ENCODE measurements at regions not wholly inside any gene's neighbourhood (a gene's known extent, or its start where the extent isn't known, plus 50 kb on each side); places are given as distances from the start of the nearest gene placed in this dataset.

DNA sequence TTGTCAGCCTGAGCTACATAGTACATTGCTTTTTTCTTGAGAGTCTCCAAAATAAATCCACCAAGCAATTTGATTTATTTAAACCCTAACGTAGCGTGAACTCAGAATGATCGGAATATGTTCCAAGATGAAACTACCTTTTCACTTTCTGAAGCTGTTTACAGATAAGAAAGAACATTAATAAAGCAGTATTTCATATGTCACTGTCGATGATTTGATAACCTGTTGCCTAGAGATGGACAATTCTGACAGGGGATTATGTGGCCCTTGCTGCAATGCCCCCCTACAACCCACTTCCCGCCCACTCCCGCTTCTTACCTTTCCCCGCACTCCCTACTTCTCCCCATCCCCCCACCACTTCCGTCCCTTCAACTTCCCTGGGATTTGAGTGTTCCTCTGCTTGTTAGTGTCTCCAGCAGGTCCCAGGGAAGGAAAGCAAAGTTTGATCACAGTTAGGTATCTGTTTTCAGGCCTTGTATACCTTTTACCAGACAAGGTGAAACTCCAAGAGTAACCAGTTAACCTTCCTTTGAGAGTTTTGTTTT is 229.2 kb upstream of the HMGA2 start:
- in situ Hi-C loops (cut with MboI): no loop called here
- Histone ChIP-seq H3K36me3 (ENCODE audit: control insufficient read depth, insufficient read depth, low read length) (no peaks in the 10 kb centered on the region), H3K27ac (ENCODE audit: extremely low read depth, low read depth, low read length) (no peak overlapping the region), H3K9ac (ENCODE audit: insufficient read depth in 1 of 2, low read depth in 2 of 2, low read length in 2 of 2) (no peak overlapping the region), H3K4me3 (no peak overlapping the region), H3K4me1 (replicated peaks in 1 of 2; ENCODE audit: control insufficient read depth in 2 of 2, insufficient read depth in 2 of 2, low read length in 2 of 2) (peaks cover 0 to 7% of the 10 kb centered on the region in 2 experiments; a peak in 1 of 5 replicates), H3K9me3 (replicated peaks; ENCODE audit: control insufficient read depth, insufficient read depth, low read depth, low read length) (no peaks in the 10 kb centered on the region), H3K4me2 (ENCODE audit: insufficient read depth, low read length) (no peak overlapping the region), H4K20me1 (replicated peaks; ENCODE audit: control insufficient read depth, insufficient read depth, low read length) (no peaks in the 10 kb centered on the region), H3K79me2 (ENCODE audit: control insufficient read depth, insufficient read depth, low read length) (no peaks in the 10 kb centered on the region), H3K27me3 (ENCODE audit: control insufficient read depth in 2 of 2, insufficient read depth in 2 of 2, low read length in 2 of 2) (no peaks in the 10 kb centered on the region), H3K9me1 (ENCODE audit: control insufficient read depth, insufficient read depth, low read length) (no peaks in the 10 kb centered on the region), H2AFZ (ENCODE audit: low read depth, low read length) (no peak overlapping the region)
- DNase-seq (ENCODE audit: extremely low read depth in 1 of 4, low spot score in 3 of 4): no peak
- POLR2A ChIA-PET: no interaction called here
- peak; percentile 11 for FAIRE-seq
- 13% methylated on average over 8 of the region's 8 CpGs for WGBS (ENCODE audit: insufficient coverage, low coverage, missing lambda C conversion rate)
- no peak for ATAC-seq
- TF ChIP-seq ZKSCAN8 (CRISPR knock-in tag; IDR thresholded peaks at IDR 0.05) (no peak), EGR1 (conservative IDR thresholded peaks at IDR 0.05) (0 out of 2 replicates have a peak, but pooled peaks have one; percentile 7), ZNF347 (CRISPR knock-in tag; IDR thresholded peaks at IDR 0.05; ENCODE audit: low read depth) (no peak)
- intact Hi-C loops (cut with micrococcal nuclease): no loop called here
- no TSS peak for BruUV-seq (replicated peaks)
- CTCF ChIA-PET (ENCODE audit: low intra/inter-chr PET ratio): no interaction called here

GRCh38 chr12:65596514-65597091 is 227.7 kb upstream of the HMGA2 start:
- Histone ChIP-seq H3K4me3 (no peak overlapping the region), H2AFZ (ENCODE audit: low read depth, low read length) (no peak overlapping the region), H3K9me3 (replicated peaks; ENCODE audit: control insufficient read depth, insufficient read depth, low read depth, low read length) (no peaks in the 10 kb centered on the region), H3K4me1 (replicated peaks in 1 of 2; ENCODE audit: control insufficient read depth in 2 of 2, insufficient read depth in 2 of 2, low read length in 2 of 2) (peaks cover 0 to 7% of the 10 kb centered on the region in 2 experiments; a peak in 1 of 5 replicates), H3K79me2 (ENCODE audit: control insufficient read depth, insufficient read depth, low read length) (no peaks in the 10 kb centered on the region), H3K9me1 (ENCODE audit: control insufficient read depth, insufficient read depth, low read length) (no peaks in the 10 kb centered on the region), H4K20me1 (replicated peaks; ENCODE audit: control insufficient read depth, insufficient read depth, low read length) (no peaks in the 10 kb centered on the region), H3K27ac (ENCODE audit: extremely low read depth, low read depth, low read length) (no peak overlapping the region), H3K27me3 (ENCODE audit: control insufficient read depth in 2 of 2, insufficient read depth in 2 of 2, low read length in 2 of 2) (no peaks in the 10 kb centered on the region), H3K9ac (ENCODE audit: insufficient read depth in 1 of 2, low read depth in 2 of 2, low read length in 2 of 2) (no peak overlapping the region), H3K4me2 (ENCODE audit: insufficient read depth, low read length) (no peak overlapping the region), H3K36me3 (ENCODE audit: control insufficient read depth, insufficient read depth, low read length) (no peaks in the 10 kb centered on the region)
- TF ChIP-seq POLR2G (IDR thresholded peaks at IDR 0.05; ENCODE audit: low read depth, low read length) (no peak), TAF9B (IDR thresholded peaks at IDR 0.05; ENCODE audit: partially characterized antibody) (no peak), ARID2 (IDR thresholded peaks at IDR 0.05) (no peak)
- TF ChIP-seq, protein P1, sequence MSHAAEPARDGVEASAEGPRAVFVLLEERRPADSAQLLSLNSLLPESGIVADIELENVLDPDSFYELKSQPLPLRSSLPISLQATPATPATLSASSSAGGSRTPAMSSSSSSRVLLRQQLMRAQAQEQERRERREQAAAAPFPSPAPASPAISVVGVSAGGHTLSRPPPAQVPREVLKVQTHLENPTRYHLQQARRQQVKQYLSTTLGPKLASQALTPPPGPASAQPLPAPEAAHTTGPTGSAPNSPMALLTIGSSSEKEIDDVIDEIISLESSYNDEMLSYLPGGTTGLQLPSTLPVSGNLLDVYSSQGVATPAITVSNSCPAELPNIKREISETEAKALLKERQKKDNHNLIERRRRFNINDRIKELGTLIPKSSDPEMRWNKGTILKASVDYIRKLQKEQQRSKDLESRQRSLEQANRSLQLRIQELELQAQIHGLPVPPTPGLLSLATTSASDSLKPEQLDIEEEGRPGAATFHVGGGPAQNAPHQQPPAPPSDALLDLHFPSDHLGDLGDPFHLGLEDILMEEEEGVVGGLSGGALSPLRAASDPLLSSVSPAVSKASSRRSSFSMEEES (CRISPR knock-in tag; IDR thresholded peaks at IDR 0.05): peak; percentile 36; the same call in 1 of the 2 replicates
- POLR2A ChIA-PET: no interaction called here
- ATAC-seq (no peak), DNase-seq (ENCODE audit: extremely low read depth in 1 of 4, low spot score in 3 of 4) (no peak), FAIRE-seq (no peak)
- CTCF ChIA-PET (ENCODE audit: low intra/inter-chr PET ratio): no interaction called here
- WGBS (ENCODE audit: insufficient coverage, low coverage, missing lambda C conversion rate): 26% methylated on average over 2 of the region's 3 CpGs
- BruUV-seq (replicated peaks): no TSS peak
- in situ Hi-C loops (cut with MboI): no loop called here
- intact Hi-C loops (cut with micrococcal nuclease): no loop called here
